Stimulated activated CD8-positive, alpha-beta memory T cell treated with anti-CD3 and anti-CD28 coated beads, Interleukin-2, amount 100 ng/mL, for 48 hours (primary cell): ENCODE measurements at regions not wholly inside any gene's neighbourhood (a gene's known extent, or its start where the extent isn't known, plus 50 kb on each side); places are given as distances from the start of the nearest gene placed in this dataset.

Experiments
- DNase-seq, 2 donors: peaks; one replicate each; pipeline ENCODE4 v3.0.0-alpha.2; 2020; ENCODE audit warnings: low read depth in 2 of 2

- no peak for DNase-seq
Observed at GRCh38 chr7:7118822-7119221, 63.5 kb upstream of the C1GALT1 start.

- no peak for DNase-seq
Observed at GRCh38 chr7:7119729-7120128, 62.6 kb upstream of the C1GALT1 start.

- no peak for DNase-seq
Observed at GRCh38 chr7:7122033-7122478, 60.3 kb upstream of the C1GALT1 start.

- no peak for DNase-seq
Observed at GRCh38 chr7:7122701-7123281, 59.6 kb upstream of the C1GALT1 start.

- no peak for DNase-seq
Observed at GRCh38 chr7:7125963-7126362, 56.4 kb upstream of the C1GALT1 start.

GRCh38 chr7:7127773-7128172, 54.6 kb upstream of the C1GALT1 start:
- DNase-seq = no peak

- no peak for DNase-seq
Observed at GRCh38 chr7:7129381-7129780, 53.0 kb upstream of the C1GALT1 start.

GRCh38 chr7:7131273-7131672, 51.1 kb upstream of the C1GALT1 start:
- no peak for DNase-seq
